Testis (tissue), 2 donors: ENCODE measurements at regions not wholly inside any gene's neighbourhood (a gene's known extent, or its start where the extent isn't known, plus 50 kb on each side); places are given as distances from the start of the nearest gene placed in this dataset.
"Not testable (repeated sequence)": the region's sequence is repeated elsewhere in the genome, so short reads cannot be mapped to it uniquely, and the experiment has no call there.

ENCODE experiments used
- DNase-seq: peaks from one replicate; pipeline ENCODE4 v3.0.0-alpha.2; 2019
- H3K27ac ChIP-seq, 2 donors: fragments of 200-600 bp; sonication (generic); one replicate each; pipeline ENCODE4 v1.5.1; 2019
- H3K27me3 ChIP-seq: fragments of 200-600 bp; sonication (generic); one replicate; pipeline ENCODE4 v1.5.1; 2019
- H3K36me3 ChIP-seq: fragments of 200-600 bp; sonication (generic); one replicate; pipeline ENCODE4 v1.5.1; 2017; ENCODE audit warnings: low read depth; ENCODE audit errors: missing control alignments
- H3K4me1 ChIP-seq: fragments of 200-600 bp; sonication (generic); one replicate; pipeline ENCODE4 v1.5.1; 2019
- H3K4me3 ChIP-seq, 2 donors: fragments of 200-600 bp; sonication (generic); one replicate each; pipeline ENCODE4 v1.5.1; 2017 to 2019
- H3K9me3 ChIP-seq: fragments of 200-600 bp; sonication (generic); one replicate; pipeline ENCODE4 v1.5.1; 2017
- CTCF ChIP-seq, 3 experiments: fragments of 450-650 bp in 2 of 3; fragments of 200-600 bp in 1 of 3; sonication (generic) in 1 of 3; IDR thresholded peaks; one replicate each; pipeline ENCODE4 v1.5.1; 2016 to 2019; ENCODE audit warnings: antibody characterized with exemption in 3 of 3, mild to moderate bottlenecking in 2 of 3, moderate library complexity in 1 of 3
- POLR2A ChIP-seq: fragments of 450-650 bp; IDR thresholded peaks from one replicate; pipeline ENCODE4 v1.6.1; 2017; ENCODE audit warnings: antibody characterized with exemption, mild to moderate bottlenecking, moderate library complexity
- WGBS, 2 donors: methylation state at CpG; one replicate each; pipeline ENCODE4 v1.1.5; 2018; 5-methylcytosine and 5-hydroxymethylcytosine counted together
- intact Hi-C: fragments of 100-400 bp; cut with DNase I; formaldehyde crosslinking; loops from one replicate; pipeline ENCODE4 v1.15.1; 2023; ENCODE audit warnings: low total_unique reads

DNA sequence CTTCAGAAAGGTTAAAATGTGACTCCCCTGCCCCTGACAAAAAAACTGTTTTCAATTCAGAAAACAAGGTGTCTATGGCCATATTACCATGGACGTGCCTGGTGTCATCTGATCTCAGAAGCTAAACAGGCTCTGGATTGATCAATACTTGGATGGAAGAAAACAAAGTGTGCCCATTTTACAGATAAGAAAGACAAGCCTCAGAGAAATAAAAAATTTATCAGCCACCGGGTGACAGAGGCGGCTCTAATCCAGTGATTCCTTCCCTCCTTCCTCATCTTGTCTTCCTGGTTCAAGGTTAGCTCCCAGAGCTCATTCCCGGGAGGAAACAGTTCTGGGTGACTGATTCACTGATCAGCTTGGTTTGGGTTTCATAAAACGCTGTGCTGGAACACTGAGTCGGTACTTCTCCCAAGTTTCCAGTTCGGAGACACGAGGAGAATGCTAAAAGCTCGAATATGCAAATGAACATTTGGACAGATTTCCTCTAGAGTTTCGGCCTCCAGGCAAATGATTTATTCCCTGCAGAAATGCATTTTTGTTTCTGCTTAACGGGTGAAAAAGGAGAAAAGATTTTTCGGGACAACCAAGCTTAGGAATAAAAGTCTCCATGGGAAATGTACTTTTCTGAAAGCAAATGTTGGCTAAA is 211.2 kb downstream of the UQCRFS1 start:
- H3K27me3 ChIP-seq = no peaks in the 10 kb centered on the region
- H3K9me3 ChIP-seq = no peaks in the 10 kb centered on the region
- peak; percentile 19 for DNase-seq
- no peak for TF ChIP-seq POLR2A
- TF ChIP-seq CTCF (IDR thresholded peaks at IDR 0.05) = no peak
- H3K4me1 ChIP-seq = peaks cover 9% of the 10 kb centered on the region
- H3K4me3 ChIP-seq = no peak overlapping the region
- no peak overlapping the region for H3K27ac ChIP-seq
- H3K36me3 ChIP-seq = no peaks in the 10 kb centered on the region
- intact Hi-C loops = no loop called here
- 39% methylated on average over 12 of the region's 12 CpGs for WGBS, 2 donors

GRCh38 chr19:29001141-29001581 is 211.8 kb downstream of the UQCRFS1 start:
- Histone ChIP-seq H3K4me3 (no peak overlapping the region), H3K27ac (no peak overlapping the region), H3K27me3 (no peaks in the 10 kb centered on the region), H3K36me3 (no peaks in the 10 kb centered on the region), H3K4me1 (peaks cover 9% of the 10 kb centered on the region), H3K9me3 (no peaks in the 10 kb centered on the region)
- intact Hi-C loops = no loop called here
- DNase-seq = no peak
- WGBS, 2 donors = 65 to 67% methylated on average over 7 of the region's 7 CpGs
- no peak for TF ChIP-seq CTCF (IDR thresholded peaks at IDR 0.05)
- no peak for TF ChIP-seq POLR2A

- TF ChIP-seq POLR2A = no peak
- no peak for TF ChIP-seq CTCF (IDR thresholded peaks at IDR 0.05)
- H3K4me1 ChIP-seq = peaks cover 9% of the 10 kb centered on the region
- no peaks in the 10 kb centered on the region for H3K9me3 ChIP-seq
- H3K27ac ChIP-seq = no peak overlapping the region
- no peaks in the 10 kb centered on the region for H3K27me3 ChIP-seq
- H3K4me3 ChIP-seq = no peak overlapping the region
- DNase-seq = no peak
- no peaks in the 10 kb centered on the region for H3K36me3 ChIP-seq
- 74 to 77% methylated on average over 10 to 12 of the region's 12 CpGs for WGBS, 2 donors
- intact Hi-C loops = no loop called here
Measured at GRCh38 chr19:28999724-29000433, 213.1 kb downstream of the UQCRFS1 start.

DNA sequence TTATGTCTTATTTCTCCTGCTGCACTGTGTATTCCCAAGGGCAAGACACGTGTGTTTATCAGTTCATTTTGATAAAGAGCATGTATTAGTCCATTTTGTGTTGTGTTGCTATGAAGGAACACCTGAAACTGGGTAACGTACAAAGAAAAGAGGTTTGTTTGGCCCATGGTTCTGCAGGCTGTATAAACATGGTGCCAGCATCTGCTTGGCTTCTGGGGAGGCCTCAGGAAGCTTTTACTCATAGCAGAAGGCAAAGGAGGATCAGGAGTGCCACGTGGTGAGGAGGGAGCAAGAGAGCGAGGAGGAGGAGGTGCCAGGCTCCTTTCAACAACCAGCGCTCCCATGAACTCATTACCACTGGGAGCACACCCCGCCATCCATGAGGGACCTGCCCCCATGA is 214.0 kb downstream of the UQCRFS1 start:
- WGBS, 2 donors = 86 to 93% methylated on average over 6 of the region's 6 CpGs

GRCh38 chr19:28997866-28998265 is 215.1 kb downstream of the UQCRFS1 start:
- 92 to 93% methylated on average over 6 of the region's 6 CpGs for WGBS, 2 donors
- DNase-seq, intact Hi-C loops, H3K27ac ChIP-seq, H3K36me3 ChIP-seq, H3K4me3 ChIP-seq, H3K4me1 ChIP-seq, H3K27me3 ChIP-seq, H3K9me3 ChIP-seq: not testable (repeated sequence)

More for the DNA sequence above, 214.0 kb downstream of the UQCRFS1 start:
- Histone ChIP-seq H3K27ac (no peak overlapping the region), H3K36me3 (no peaks in the 10 kb centered on the region), H3K4me3 (no peak overlapping the region), H3K4me1 (peaks cover 7% of the 10 kb centered on the region), H3K9me3 (no peaks in the 10 kb centered on the region), H3K27me3 (no peaks in the 10 kb centered on the region)
- TF ChIP-seq POLR2A = no peak
- no peak for TF ChIP-seq CTCF (IDR thresholded peaks at IDR 0.05)
- DNase-seq = no peak
- intact Hi-C loops = no loop called here
